Glutamatergic neuron (in vitro differentiated cells): ENCODE measurements at regions not wholly inside any gene's neighbourhood (a gene's known extent, or its start where the extent isn't known, plus 50 kb on each side); places are given as distances from the start of the nearest gene placed in this dataset.

Source experiments
- DNase-seq: peaks from one replicate; pipeline ENCODE4 v3.0.0; 2022
- H3K27ac Mint-ChIP-seq: one replicate; pipeline ENCODE4 v1.8.0; 2020; ENCODE audit warnings: mild to moderate bottlenecking, mixed read lengths, inconsistent platforms; ENCODE audit not compliant: unreplicated experiment
- H3K27me3 Mint-ChIP-seq: one replicate; pipeline ENCODE4 v1.8.0; 2020; ENCODE audit warnings: mild to moderate bottlenecking, moderate library complexity, mixed read lengths, inconsistent platforms; ENCODE audit not compliant: unreplicated experiment
- H3K36me3 Mint-ChIP-seq: one replicate; pipeline ENCODE4 v1.8.0; 2020; ENCODE audit warnings: mild to moderate bottlenecking, mixed read lengths, inconsistent platforms; ENCODE audit not compliant: unreplicated experiment
- H3K4me1 Mint-ChIP-seq: one replicate; pipeline ENCODE4 v1.8.0; 2020; ENCODE audit warnings: mild to moderate bottlenecking, low read depth, mixed read lengths, inconsistent platforms; ENCODE audit not compliant: unreplicated experiment
- H3K4me3 Mint-ChIP-seq: one replicate; pipeline ENCODE4 v1.8.0; 2020; ENCODE audit warnings: mild to moderate bottlenecking, mixed read lengths, inconsistent platforms; ENCODE audit not compliant: unreplicated experiment
- H3K9me3 Mint-ChIP-seq: one replicate; pipeline ENCODE4 v1.8.0; 2020; ENCODE audit warnings: mild to moderate bottlenecking, moderate library complexity, mixed read lengths, inconsistent platforms; ENCODE audit not compliant: unreplicated experiment
- TF ChIP-seq, protein P1 (sequence below): fragments of 200-600 bp; sonication (generic); IDR thresholded peaks from one replicate; pipeline ENCODE4 v1.5.0; 2021; ENCODE audit not compliant: partially characterized antibody, unreplicated experiment

DNA sequence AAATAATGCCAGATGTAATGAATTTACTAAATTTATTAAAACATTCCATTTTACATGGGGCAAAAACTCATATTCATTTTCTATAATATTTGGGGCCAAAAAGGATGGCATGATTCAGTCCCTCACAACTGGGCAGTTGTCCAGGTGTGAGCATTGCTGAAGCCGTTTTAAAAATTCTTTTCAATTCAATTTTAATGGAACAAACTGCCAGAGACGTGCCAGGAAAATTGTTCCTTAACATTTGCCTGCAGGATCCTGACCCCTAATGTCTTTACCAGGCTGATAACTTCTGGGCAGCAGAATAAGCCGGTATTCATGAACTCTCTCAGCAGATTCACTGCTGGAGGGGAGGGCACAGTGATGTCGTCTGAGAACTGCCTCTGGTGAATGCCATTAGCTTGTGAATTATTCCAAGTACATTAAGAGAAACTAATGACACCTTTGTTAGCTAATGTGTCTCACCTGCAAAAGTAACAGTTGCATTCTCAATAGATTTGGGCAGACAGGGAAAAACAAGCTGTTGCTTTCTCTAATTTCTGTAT, 1445.1 kb upstream of the TENM3 start:
- no peak for DNase-seq
- Mint-ChIP-seq H3K9me3 (no peaks in the 10 kb centered on the region), H3K27ac (no peak overlapping the region), H3K4me3 (no peak overlapping the region), H3K36me3 (no peaks in the 10 kb centered on the region), H3K4me1 (peaks cover 9% of the 10 kb centered on the region), H3K27me3 (no peaks in the 10 kb centered on the region)
- TF ChIP-seq, protein P1, sequence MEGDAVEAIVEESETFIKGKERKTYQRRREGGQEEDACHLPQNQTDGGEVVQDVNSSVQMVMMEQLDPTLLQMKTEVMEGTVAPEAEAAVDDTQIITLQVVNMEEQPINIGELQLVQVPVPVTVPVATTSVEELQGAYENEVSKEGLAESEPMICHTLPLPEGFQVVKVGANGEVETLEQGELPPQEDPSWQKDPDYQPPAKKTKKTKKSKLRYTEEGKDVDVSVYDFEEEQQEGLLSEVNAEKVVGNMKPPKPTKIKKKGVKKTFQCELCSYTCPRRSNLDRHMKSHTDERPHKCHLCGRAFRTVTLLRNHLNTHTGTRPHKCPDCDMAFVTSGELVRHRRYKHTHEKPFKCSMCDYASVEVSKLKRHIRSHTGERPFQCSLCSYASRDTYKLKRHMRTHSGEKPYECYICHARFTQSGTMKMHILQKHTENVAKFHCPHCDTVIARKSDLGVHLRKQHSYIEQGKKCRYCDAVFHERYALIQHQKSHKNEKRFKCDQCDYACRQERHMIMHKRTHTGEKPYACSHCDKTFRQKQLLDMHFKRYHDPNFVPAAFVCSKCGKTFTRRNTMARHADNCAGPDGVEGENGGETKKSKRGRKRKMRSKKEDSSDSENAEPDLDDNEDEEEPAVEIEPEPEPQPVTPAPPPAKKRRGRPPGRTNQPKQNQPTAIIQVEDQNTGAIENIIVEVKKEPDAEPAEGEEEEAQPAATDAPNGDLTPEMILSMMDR = no peak

DNA sequence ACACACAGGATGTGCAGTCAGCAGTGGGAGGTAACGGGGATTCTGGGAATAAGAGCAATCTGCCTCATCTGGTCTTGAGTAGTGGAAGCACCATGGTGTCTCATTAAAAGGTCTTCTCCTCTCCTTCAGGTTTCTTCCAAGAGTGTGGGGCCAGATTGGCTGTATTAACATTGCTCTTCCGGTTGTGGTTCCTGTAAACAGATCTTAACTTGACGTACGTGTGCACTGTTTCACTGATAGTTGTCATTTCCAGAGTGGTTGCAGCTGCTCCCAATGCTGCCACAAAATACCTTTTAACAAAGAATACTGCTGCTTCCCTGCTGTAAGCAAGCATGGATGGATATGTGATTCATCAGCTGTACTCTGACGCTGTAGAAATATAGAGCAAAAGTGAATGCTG, 1443.4 kb upstream of the TENM3 start:
- Mint-ChIP-seq H3K27me3 (no peaks in the 10 kb centered on the region), H3K4me1 (peaks cover 9% of the 10 kb centered on the region), H3K9me3 (no peaks in the 10 kb centered on the region), H3K27ac (no peak overlapping the region), H3K36me3 (no peaks in the 10 kb centered on the region), H3K4me3 (no peak overlapping the region)
- no peak for DNase-seq
- TF ChIP-seq, protein P1 = no peak

DNA sequence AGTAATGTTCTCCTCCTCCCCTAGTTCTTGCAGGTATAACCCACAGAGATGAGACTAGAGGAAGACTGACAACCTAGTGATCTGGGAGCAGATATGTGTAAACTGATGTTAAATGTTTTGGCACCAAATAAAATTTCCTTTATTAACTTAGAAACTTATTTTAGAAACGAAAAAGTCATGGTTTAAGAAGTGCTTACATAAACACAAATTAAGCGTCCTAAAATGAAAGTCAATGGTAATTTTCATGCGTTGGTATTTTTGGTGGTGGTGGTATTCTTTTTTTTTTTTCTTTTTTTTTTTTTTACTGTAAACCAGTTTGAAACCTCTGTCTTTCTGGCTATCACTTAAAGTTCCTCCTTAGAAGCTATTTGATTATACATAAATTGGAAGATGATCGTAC, 1438.1 kb upstream of the TENM3 start:
- Mint-ChIP-seq H3K4me3 (no peak overlapping the region), H3K27me3 (no peaks in the 10 kb centered on the region), H3K9me3 (no peaks in the 10 kb centered on the region), H3K36me3 (no peaks in the 10 kb centered on the region), H3K27ac (no peak overlapping the region), H3K4me1 (peaks cover 5% of the 10 kb centered on the region)
- TF ChIP-seq, protein P1 = no peak
- no peak for DNase-seq

DNA sequence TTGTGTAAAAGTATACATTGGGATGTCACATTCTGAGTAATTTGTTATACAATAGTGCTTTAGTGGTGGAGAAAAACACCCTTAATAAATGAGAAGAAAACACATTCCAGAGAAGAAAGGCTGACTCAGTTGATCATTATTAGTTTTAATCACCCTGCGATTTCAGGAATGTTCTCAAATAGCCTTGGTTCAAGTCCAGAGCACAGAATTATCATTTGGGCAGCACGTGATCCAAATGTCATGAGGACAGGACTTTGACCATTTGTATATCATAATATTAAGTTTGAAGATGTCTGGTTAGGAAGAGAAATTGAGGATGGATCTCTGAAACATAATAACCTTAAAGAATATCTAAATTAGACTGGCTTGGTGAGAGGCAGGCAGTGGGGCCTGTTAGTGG, 1434.3 kb upstream of the TENM3 start:
- Mint-ChIP-seq H3K36me3 (no peaks in the 10 kb centered on the region), H3K27ac (no peak overlapping the region), H3K27me3 (no peaks in the 10 kb centered on the region), H3K4me1 (peaks cover 2% of the 10 kb centered on the region), H3K4me3 (no peak overlapping the region), H3K9me3 (no peaks in the 10 kb centered on the region)
- no peak for DNase-seq
- TF ChIP-seq, protein P1 = no peak

DNA sequence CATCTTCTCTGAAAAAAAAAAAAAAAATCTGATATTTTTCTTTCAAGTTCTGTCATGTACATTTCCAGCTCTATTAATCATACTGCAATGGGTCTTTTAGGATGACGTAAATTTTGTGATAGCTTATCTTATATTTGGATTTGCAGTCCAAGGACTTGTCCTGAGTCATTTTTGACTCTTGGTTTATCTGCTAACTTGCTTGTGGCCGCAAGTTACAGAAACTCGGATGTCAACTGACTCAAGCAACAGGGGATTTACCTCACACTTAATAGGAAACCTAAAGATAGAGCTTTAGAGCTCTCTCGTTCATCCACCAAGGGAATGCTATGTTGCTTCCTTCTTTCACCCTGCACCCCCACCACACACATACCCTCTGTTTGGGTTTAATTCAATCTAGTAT, 1433.8 kb upstream of the TENM3 start:
- no peak for DNase-seq
- H3K4me1 Mint-ChIP-seq = peaks cover 2% of the 10 kb centered on the region
- no peaks in the 10 kb centered on the region for H3K27me3 Mint-ChIP-seq
- no peaks in the 10 kb centered on the region for H3K9me3 Mint-ChIP-seq
- no peaks in the 10 kb centered on the region for H3K36me3 Mint-ChIP-seq
- TF ChIP-seq, protein P1 = no peak
- H3K4me3 Mint-ChIP-seq = no peak overlapping the region
- H3K27ac Mint-ChIP-seq = no peak overlapping the region
